ENCODE measurements at regions not wholly inside any gene's neighbourhood (a gene's known extent, or its start where the extent isn't known, plus 50 kb on each side); places are given as distances from the start of the nearest gene placed in this dataset.

DNA sequence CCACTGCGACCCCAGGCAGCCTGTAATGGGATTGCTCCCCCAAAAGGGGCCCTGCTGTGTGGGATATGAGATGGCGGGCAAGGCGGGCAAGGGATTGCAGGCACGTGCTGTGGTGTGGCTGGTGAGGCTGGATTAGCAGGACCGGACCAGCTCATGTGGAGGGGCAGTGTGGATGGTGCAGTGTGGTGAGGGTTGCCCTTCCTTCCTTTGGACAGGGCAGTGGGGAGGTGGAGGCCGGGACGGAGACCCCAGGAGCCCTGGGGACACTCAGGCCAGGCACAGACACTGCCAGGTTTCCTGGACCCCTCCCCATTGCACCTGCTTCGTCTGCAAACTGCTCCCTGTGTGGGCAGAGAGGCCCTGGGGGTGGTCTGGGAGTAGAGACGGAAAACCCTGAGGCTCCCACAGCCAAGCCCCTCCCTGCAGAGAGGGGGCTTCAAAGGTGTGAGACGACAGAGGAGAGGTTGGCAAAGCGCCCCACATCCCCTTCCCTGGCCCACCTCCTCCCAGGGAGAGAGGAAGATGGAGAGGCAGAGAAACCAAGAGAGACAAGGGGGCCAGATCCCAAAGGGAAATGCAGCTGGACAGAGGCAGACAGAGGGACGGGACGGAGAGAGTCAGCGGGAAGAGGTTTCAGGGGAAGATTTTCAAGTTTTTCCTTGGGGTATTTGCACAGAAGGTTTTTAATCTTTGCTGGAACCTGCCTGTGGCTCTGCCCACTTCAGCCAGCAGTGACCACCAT lies 89.2 kb downstream of the MICALL2 start:
- FAIRE-seq, result no peak
- no peak for DNase-seq (ENCODE audit: low spot score in 2 of 2)

DNA sequence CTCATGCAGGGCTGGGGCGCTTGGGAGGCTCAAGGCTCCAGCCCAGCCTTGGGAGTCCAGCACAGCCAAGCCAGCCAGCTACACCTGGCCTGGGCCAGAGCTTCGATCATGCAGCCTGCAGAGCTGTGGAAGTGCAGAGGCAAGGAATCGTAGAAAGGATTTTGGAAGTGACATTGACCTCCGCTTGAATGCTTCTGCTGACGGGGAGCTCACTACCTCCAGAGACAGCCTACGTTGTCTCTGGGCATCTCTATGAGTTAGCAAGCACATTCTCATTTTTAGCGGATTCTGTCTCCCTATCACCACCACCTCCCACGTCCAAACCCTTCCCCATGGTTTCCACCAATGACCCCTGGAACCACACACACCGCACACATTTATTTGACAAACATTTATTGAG lies 88.5 kb downstream of the MICALL2 start:
- DNase-seq (ENCODE audit: low spot score in 2 of 2) (no peak), FAIRE-seq (no peak)

DNA sequence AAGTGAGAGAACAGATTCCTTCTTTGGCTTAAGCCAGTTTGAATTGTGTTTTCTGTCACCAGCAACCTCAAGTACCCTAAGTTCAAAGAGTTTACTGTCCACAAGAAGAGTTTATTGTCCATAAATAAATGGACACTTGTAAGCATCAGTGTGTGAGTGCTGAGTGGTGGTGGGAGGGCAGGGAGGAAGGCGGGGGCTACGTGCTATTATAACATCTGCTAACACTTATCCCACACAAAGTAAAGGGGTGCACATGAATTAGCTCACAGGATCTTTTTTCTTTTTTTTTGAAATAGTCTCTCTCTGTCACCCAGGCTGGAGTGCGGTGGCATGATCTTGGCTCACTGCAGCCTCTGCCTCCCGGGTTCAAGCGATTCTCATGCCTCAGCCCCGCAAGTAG lies 87.2 kb downstream of the MICALL2 start:
- DNase-seq (ENCODE audit: low spot score in 2 of 2) (no peak), FAIRE-seq (no peak)

DNA sequence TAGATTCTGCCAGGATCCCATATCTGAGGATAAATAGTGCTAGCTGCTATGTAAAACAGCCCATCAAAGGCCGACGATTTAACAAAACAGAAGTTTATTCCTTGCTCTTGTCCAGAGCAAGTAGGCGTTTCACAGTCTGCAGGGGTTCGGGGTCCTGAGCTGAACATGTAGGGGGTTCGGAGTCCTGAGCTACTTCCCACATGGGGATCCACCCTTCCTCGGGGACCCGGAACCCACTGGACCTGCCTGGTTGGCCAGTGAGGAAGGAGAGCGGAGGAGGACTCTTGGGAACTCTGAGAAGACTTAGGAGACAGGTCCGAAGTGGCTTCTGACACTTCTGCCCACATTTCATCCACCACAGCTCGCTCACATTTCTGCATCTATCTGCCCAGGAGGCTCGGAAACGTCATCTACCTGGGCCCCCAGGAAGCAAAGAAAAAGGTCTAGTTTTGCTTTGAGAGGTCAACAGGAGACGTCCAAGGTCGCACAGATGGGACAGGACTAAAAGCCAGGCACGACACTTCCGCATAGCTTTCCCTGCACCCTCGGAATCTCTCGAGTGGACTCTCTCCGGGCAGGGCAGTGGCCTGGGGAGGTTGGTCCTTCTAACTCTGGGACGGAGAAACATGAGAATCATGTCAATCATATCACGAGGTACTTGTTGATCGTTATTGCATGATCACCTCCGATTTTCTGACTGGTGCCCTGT lies 86.4 kb downstream of the MICALL2 start:
- no peak for DNase-seq (ENCODE audit: low spot score in 2 of 2)
- FAIRE-seq, result no peak

DNA sequence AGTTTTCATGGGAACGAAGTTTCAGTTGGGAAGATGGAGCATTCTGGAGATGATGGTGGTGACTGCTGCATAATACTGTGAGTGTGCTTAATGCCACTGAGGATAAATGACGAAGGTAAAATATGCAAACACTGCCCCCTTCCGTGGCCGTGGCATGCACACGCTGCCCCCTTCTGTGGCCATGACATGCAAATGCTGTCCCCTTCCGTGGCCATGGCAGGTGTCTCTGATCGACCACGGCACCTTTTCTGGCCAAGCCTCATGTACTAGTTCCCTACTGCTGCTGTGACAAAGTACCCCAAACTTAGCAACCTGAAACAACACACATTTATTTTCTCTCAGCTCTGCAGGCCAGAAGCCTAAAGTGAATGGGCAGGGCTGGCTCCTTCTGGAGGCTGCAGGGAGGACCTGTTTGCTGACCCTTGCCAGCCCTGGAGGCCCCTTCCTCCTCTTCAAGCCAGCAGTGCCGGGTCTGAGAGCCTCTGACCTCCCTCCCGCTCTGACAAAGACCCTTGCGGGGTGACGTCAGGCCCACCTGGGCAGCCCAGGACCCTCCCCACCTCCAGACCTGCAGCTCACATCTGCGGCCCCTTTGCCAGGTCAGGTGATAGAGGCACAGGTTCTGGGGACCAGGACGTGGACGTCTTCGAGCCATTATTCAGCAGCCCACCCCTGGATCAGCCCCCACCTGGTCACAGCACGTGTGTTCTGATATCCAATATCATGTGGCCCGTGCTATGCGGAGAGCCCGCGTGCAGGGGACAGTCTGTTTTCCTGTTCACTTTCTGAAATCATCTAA lies 82.0 kb downstream of the MICALL2 start:
- DNase-seq (ENCODE audit: low spot score in 2 of 2), result no peak
- no peak for FAIRE-seq

DNA sequence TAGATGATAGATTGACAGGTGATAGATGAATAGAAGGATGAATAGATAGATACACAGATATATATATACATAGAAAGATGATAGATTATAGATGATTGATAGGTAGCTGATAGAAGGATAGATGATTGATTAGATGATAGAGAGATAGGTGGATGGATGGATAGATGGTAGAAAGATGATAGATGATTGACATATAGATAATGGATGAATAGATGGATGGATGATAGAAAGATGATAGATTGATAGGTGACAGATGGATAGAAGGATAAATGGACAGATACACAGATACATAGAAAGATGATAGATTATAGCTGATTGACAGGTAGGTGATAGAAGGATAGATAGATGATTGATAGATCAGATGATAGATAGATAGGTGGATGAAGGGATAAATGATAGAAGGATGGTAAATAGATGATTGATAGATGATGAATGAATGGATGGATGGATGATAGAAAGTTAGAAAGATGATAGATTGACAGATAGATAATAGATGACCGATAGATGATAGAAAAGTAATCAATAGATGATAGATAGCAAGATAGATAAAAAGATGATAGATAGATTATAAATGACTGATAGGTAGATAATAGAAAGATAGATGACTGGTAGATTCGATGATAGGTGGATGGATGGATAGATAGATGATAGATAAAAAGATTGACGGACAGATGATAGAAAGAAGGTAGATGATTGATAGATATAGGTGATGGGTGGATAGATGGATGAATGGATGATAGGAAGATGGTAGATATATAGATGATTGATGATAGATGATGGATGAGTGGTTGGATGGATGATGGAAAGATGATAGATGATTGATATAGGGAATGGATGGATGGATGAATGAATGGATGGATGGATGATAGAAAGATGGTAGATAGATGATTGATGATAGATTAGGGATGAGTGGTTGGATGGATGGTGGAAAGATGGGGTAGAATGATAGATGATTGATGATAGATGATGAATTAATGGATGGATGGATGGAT lies 80.4 kb downstream of the MICALL2 start:
- DNase-seq (ENCODE audit: low spot score in 2 of 2) (no peak), FAIRE-seq (no peak)

DNA sequence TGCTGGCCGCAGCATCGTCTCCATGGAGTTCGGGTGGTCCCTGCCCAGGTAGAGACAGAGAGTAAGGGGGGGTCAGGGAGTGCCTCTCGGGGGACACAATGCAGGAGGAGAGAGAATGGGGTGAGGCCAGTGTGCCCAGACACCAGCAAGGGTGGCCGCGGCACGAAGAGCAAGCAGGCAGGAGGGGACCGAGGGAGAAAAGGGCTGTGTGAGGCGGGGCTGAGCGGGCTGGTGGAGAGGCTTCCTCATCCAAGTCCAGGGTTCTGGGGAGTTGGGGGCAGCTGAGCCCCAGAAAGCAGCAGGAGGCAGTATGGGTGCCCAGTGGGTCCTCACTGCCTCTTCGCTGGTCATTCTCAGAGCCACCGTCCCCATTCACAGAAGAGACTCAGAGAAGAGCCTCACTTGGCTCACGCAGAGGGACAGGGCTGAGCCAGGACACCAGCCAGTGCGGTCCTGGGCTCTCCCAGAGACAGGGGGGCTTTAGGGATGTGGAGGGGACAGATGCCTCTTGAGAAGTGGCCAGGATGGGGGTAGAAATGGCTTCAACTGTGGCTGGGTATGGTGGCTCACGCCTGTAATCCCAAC lies 78.9 kb downstream of the MICALL2 start:
- no peak for FAIRE-seq

DNA sequence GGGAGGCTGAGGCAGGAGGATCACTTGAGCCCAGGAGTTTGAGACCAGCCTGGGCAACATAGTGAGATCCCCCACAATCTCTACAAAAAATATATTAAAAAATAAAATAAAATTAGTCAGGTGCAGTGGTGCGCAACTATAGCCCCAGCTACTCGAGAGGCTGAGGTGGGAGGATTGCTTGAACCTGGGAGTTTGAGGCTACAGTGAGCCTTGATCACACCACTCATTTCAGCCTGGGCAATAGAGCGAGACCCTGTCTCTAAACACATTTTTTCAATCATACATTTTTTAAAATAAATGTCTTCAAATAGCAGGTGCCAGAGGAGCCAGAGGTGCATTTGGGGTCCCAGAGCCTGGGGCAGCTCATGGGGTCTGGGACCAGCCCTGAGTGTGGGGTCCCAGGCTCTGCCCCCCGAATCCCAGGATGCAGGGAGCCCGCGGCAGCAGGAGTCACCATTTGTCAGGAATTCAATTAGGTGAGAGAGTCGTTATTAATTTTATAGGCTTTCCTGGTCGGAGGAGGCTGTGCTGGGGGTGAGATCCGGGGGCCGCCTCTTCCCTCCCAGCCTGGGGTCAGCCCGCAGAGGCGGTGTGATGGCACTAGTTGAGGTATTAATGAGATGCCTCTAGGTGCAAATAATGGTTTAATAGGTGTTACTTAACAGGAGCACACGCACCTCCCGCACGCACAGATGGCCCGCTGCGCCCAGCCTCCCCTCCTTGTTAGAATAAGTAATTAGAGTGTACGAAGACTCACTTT lies 78.3 kb downstream of the MICALL2 start:
- DNase-seq (ENCODE audit: low spot score in 2 of 2) (no peak), FAIRE-seq (no peak)

More for the DNA sequence above, 78.9 kb downstream of the MICALL2 start:
- DNase-seq (ENCODE audit: low spot score in 2 of 2), result no peak

DNA sequence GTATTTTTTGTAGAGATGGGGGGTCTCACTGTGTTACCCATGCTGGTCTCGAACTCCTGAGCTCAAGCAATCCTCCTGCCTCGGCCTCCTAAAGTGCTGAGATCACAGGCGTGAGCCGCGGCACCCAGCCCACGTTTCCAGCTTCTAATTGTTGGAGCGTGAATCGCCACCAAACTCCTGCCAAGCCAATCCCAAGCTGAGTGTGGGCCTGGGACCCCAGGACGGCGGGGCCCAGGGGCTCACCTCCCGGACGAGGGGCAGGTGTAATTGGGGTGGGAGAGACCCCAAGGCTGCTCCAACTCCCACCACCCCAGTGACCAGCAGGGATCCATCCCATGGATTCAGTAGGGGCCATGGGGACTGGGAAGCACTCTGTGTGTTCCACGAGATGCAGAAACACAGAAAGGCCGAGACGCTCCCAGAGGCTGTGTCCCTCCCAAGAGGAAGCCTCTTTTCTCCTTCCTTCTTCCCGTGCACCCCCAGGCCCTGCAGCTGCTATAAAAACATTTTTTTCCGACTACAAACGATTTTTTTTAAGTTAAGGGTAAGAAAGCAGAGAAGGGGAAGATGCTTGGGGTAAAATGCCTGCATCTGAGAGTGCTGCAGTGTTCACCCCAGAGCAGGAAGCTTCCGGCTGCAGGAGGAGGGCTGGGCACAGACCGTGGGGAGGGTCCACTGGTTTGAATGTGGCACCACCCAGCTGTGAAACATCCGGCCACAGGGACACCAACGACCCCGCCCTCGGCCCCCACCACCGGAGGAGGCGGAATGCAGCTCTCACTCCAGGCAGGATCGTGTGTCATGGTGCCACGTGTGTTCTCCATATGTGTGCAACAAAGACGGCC lies 76.5 kb downstream of the MICALL2 start:
- no peak for FAIRE-seq

DNA sequence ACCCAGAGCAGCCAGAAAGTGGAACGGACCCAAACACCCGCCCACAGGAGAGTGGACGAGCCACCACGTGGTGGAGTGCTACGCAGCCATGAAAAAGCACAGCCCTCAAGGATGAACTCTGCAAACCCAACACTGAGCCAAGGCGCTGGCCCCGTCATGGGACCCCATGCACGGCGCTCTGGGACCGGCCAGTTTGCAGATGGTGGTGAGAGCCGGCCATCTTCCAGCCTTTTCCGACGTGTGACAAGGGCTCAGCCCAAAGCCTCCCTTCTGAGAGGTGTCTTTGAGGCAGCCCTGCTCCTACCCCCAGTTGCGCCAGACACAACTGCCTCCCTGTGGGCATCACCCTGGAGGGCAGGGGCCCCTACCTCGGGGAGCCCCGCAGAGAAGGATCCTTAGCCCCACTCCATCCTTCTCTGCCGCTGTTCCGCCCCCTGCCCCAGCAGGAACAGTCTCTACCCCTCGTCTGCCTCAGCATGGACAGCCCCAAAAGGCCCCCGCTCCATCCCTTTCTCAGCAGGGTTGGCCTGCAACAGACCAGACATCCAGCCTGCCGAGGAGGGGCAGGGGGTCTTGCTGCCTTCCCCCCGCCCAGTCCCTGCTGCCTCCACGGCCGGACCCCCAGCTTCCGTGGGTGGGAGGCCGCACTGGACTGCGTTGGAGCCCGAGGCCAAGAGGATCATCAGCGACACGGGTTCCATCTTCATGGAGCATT lies 75.7 kb downstream of the MICALL2 start:
- no peak for FAIRE-seq

More for the DNA sequence above, 76.5 kb downstream of the MICALL2 start:
- DNase-seq (ENCODE audit: low spot score in 2 of 2), result no peak

DNA sequence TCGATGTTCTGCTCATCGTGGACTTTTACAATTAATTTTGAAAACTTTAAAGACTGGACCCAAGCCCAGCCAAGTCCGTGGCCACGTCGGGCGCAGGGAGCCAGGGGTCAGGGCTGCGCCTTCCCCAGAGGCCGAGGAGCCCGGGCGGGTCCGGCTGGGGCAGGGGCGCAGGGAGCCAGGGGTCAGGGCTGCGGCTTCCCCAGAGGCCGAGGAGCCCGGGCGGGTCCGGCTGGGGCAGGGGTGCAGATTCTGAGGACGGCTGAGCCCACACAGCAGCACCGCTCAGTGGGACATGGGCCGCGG lies 75.2 kb downstream of the MICALL2 start:
- FAIRE-seq, result no peak
- no peak for DNase-seq (ENCODE audit: low spot score in 2 of 2)

More for the DNA sequence above, 75.7 kb downstream of the MICALL2 start:
- no peak for DNase-seq (ENCODE audit: low spot score in 2 of 2)

All from frontal cortex (tissue), 3 donors.